Endothelial cell of umbilical vein (primary cell): ENCODE measurements at regions not wholly inside any gene's neighbourhood (a gene's known extent, or its start where the extent isn't known, plus 50 kb on each side); places are given as distances from the start of the nearest gene placed in this dataset.

Experiments
- BruUV-seq: library from RNA; stranded (reverse); fragments of 400-500 nt; replicated peaks from 2 replicates; lab custom pipeline; 2021; lab: Mats Ljungman, UMichigan
- CTCF ChIA-PET: fragments of 300-600, 350-600 bp; sonication (Branson Sonifier 250); formaldehyde crosslinking; loops from one replicate; lab custom pipeline; 2021; ENCODE audit warnings: antibody characterized with exemption, inconsistent platforms; lab: Charles Lee
- POLR2A ChIA-PET: fragments of 300-600, 350-600 bp; sonication (Branson Sonifier 250); formaldehyde crosslinking; loops from one replicate; lab custom pipeline; 2021; ENCODE audit warnings: antibody characterized with exemption, inconsistent platforms; lab: Charles Lee
- DNase-seq: peaks from one replicate; pipeline ENCODE4 v3.0.0-alpha.2; 2011; ENCODE audit warnings: low read depth, low spot score
- FAIRE-seq: peaks from 2 replicates; lab custom pipeline; 2011; peaks lifted over from hg19 to GRCh38; lab: Jason Lieb, UNC
- H2AFZ ChIP-seq: 2 replicates; pipeline ENCODE4 v1.6.0; 2012; ENCODE audit warnings: low read depth, low read length, control low read depth, inconsistent platforms
- H3K27ac ChIP-seq: 2 replicates; pipeline ENCODE4 v1.5.1; 2011; ENCODE audit warnings: low read depth, mild to moderate bottlenecking, control low read depth, low read length, moderate library complexity; ENCODE audit not compliant: insufficient read depth
- H3K27me3 ChIP-seq, 2 experiments: 2 replicates each; pipeline versions ENCODE4 v1.6.0 to v1.6.1; 2011; ENCODE audit warnings: low read length in 2 of 2, mixed read lengths in 1 of 2; ENCODE audit not compliant: control insufficient read depth in 2 of 2, insufficient read depth in 2 of 2
- H3K36me3 ChIP-seq, 2 experiments: 2 replicates in 1 of 2; 3 replicates in 1 of 2; pipeline ENCODE4 v1.5.1; 2011; ENCODE audit warnings: low read length in 2 of 2, mild to moderate bottlenecking in 1 of 2, moderate library complexity in 1 of 2; ENCODE audit not compliant: control insufficient read depth in 2 of 2, insufficient read depth in 2 of 2; ENCODE audit errors: extremely low read depth in 1 of 2
- H3K4me1 ChIP-seq: 3 replicates; pipeline ENCODE4 v1.5.1; 2011; ENCODE audit warnings: mild to moderate bottlenecking, low read length; ENCODE audit not compliant: control insufficient read depth, insufficient read depth; ENCODE audit errors: extremely low read depth
- H3K4me2 ChIP-seq: 2 replicates; pipeline ENCODE4 v1.6.1; 2011; ENCODE audit warnings: low read length, control low read depth, mixed read lengths; ENCODE audit not compliant: insufficient read depth
- H3K4me3 ChIP-seq, 3 experiments: fragments of 200-600 bp in 1 of 3; sonication (generic), shearing (Covaris generic) in 1 of 3; replicated peaks in 1 of 3; 2 replicates each; pipeline ENCODE4 v1.5.1; 2011 to 2016; ENCODE audit warnings: control low read depth in 3 of 3, low read length in 3 of 3, mild to moderate bottlenecking in 2 of 3, inconsistent platforms in 1 of 3, low read depth in 1 of 3, moderate library complexity in 1 of 3; ENCODE audit not compliant: insufficient read depth in 1 of 3
- H3K79me2 ChIP-seq: 2 replicates; pipeline ENCODE4 v1.6.0; 2012; ENCODE audit warnings: low read length, inconsistent platforms; ENCODE audit not compliant: control insufficient read depth, insufficient read depth
- H3K9ac ChIP-seq: replicated peaks from 2 replicates; pipeline ENCODE3; 2011; ENCODE audit warnings: low read length, control low read depth; ENCODE audit not compliant: insufficient read depth; ENCODE audit errors: extremely low read depth
- H3K9me1 ChIP-seq: replicated peaks from 3 replicates; pipeline ENCODE4 v1.6.0; 2011; ENCODE audit warnings: mild to moderate bottlenecking, low read length; ENCODE audit not compliant: control insufficient read depth, insufficient read depth; ENCODE audit errors: extremely low read depth
- H3K9me3 ChIP-seq: replicated peaks from 2 replicates; pipeline ENCODE4 v1.5.1; 2012; ENCODE audit warnings: low read length, inconsistent platforms; ENCODE audit not compliant: control insufficient read depth, insufficient read depth
- H4K20me1 ChIP-seq: replicated peaks from 2 replicates; pipeline ENCODE3; 2011; ENCODE audit warnings: mild to moderate bottlenecking, low read length; ENCODE audit not compliant: control insufficient read depth, insufficient read depth; ENCODE audit errors: extremely low read depth
- CTCF ChIP-seq, 2 donors: IDR thresholded peaks; 1 replicate in 1 of 2; 2 replicates in 1 of 2; pipeline ENCODE4 v1.5.1; 2011; ENCODE audit warnings: low read length in 2 of 2, mild to moderate bottlenecking in 2 of 2, moderate library complexity in 2 of 2, control low read depth in 1 of 2, inconsistent platforms in 1 of 2, low read depth in 1 of 2; ENCODE audit not compliant: insufficient read depth in 1 of 2; ENCODE audit errors: extremely low read depth in 1 of 2
- EZH2 ChIP-seq: IDR thresholded peaks from 2 replicates; pipeline ENCODE4 v1.6.1; 2012; ENCODE audit warnings: borderline replicate concordance, low read depth, mild to moderate bottlenecking, moderate library complexity, low read length, inconsistent platforms; ENCODE audit not compliant: severe bottlenecking
- FOS ChIP-seq: IDR thresholded peaks from 2 replicates; pipeline ENCODE4 v1.6.1; 2011; ENCODE audit warnings: mild to moderate bottlenecking, low read length, moderate library complexity, borderline replicate concordance; ENCODE audit not compliant: insufficient read depth
- GATA2 ChIP-seq: IDR thresholded peaks from 2 replicates; pipeline ENCODE4 v1.7.0; 2011; ENCODE audit warnings: low read depth, mild to moderate bottlenecking, moderate library complexity, mixed read lengths, low read length; ENCODE audit not compliant: insufficient read length, insufficient read depth
- JUN ChIP-seq: IDR thresholded peaks from 2 replicates; pipeline ENCODE4 v1.6.1; 2011; ENCODE audit warnings: borderline replicate concordance, low read depth; ENCODE audit not compliant: insufficient read length, insufficient read depth
- MAX ChIP-seq: IDR thresholded peaks from 2 replicates; pipeline ENCODE4 v1.6.1; 2011; ENCODE audit not compliant: insufficient read depth, insufficient read length
- MYC ChIP-seq: IDR thresholded peaks from one replicate; pipeline ENCODE4 v1.6.1; 2011; ENCODE audit warnings: mild to moderate bottlenecking, low read depth, low read length
- POLR2A ChIP-seq: IDR thresholded peaks from 2 replicates; pipeline ENCODE4 v1.6.1; 2012; ENCODE audit warnings: low read depth, mild to moderate bottlenecking, control low read depth, low read length
- POLR2AphosphoS5 ChIP-seq: IDR thresholded peaks from 2 replicates; pipeline ENCODE4 v1.6.1; 2012; ENCODE audit warnings: low read depth, mild to moderate bottlenecking, control low read depth, low read length, moderate library complexity; ENCODE audit not compliant: insufficient read depth
- dilution Hi-C: fragments of 300-500 bp; cut with MboI; formaldehyde crosslinking; loops from one replicate; pipeline ENCODE4 v1.15.0; 2019; ENCODE audit warnings: low sequenced_read_pairs; ENCODE audit not compliant: extremely low pct_ligation_motif_present
- intact Hi-C: fragments of 100-400 bp; cut with micrococcal nuclease; formaldehyde crosslinking; loops from one replicate; pipeline ENCODE4 v1.10.0; 2022

DNA sequence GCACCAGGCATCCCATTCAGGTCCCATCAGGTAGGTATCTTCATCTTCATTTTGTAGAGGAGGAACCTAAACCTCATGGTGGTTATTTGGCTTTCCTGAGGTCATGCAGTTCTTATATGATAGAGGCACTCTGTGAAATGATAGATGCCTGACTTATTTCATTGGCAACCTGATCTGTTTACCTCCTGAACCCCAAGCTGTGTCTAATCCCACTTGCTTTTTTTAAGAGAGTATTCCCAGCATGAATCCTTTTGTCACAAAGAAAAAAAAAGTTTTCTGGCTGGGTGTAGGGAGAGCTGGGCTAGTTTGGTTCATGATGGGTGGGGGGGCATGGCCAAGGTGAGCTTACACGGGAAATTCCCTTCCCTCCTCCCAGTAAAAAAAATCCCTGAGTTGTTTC lies 154.2 kb downstream of the TENT5C start:
- ChIA-PET POLR2A (no interaction called here), CTCF (interaction anchor here (2.2 to 10.6 kb wide), 4 partner anchors 136 to 248 kb away, joined by 15 to 398 read pairs (median 32); no protein-coding TSS in a partner anchor)
- FAIRE-seq (no peak), DNase-seq (no peak)
- no peaks in the 10 kb centered on the region for H3K36me3 ChIP-seq
- H3K4me3 ChIP-seq: no peak overlapping the region
- H3K9me1 ChIP-seq: no peaks in the 10 kb centered on the region
- H4K20me1 ChIP-seq: no peaks in the 10 kb centered on the region
- dilution Hi-C loops: loop anchor here (25.0 kb wide), 1 partner anchor 223 kb away; no protein-coding TSS in a partner anchor
- no peak overlapping the region for H3K9ac ChIP-seq
- TF ChIP-seq EZH2 (no peak), POLR2A (no peak), GATA2 (no peak), POLR2AphosphoS5 (no peak), CTCF (IDR thresholded peaks at IDR 0.05; ENCODE audit: extremely low read depth in 1 of 2, insufficient read depth in 1 of 2, low read depth in 1 of 2, low read length in 2 of 2) (no peak), JUN (no peak), FOS (no peak), MYC (no peak), MAX (no peak)
- H3K27ac ChIP-seq: no peak overlapping the region
- no peak overlapping the region for H2AFZ ChIP-seq
- H3K79me2 ChIP-seq: no peaks in the 10 kb centered on the region
- intact Hi-C loops: no loop called here
- H3K9me3 ChIP-seq: no peaks in the 10 kb centered on the region
- peaks cover 5% of the 10 kb centered on the region for H3K4me1 ChIP-seq
- H3K27me3 ChIP-seq: peaks cover 7 to 10% of the 10 kb centered on the region in 2 experiments
- BruUV-seq: no TSS peak
- H3K4me2 ChIP-seq: no peak overlapping the region
